K562 (cell line): ENCODE measurements at regions not wholly inside any gene's neighbourhood (a gene's known extent, or its start where the extent isn't known, plus 50 kb on each side); places are given as distances from the start of the nearest gene placed in this dataset.

Source experiments
- ATAC-seq: fragments of 200-7000 bp; cut with Tn5 transposase; 3 replicates; pipeline ENCODE4 v1.9.1; 2020; ENCODE audit warnings: moderate library complexity
- BruUV-seq: library from RNA; stranded (reverse); fragments of 400-500 nt; replicated peaks from 2 replicates; lab custom pipeline; 2021; lab: Mats Ljungman, UMichigan
- CTCF ChIA-PET: fragments of 300-600 bp; formaldehyde crosslinking; extraction: SDS; loops from one replicate; lab custom pipeline; 2021; ENCODE audit warnings: low intra/inter-chr PET ratio; lab: Yijun Ruan, JAX
- POLR2A ChIA-PET: fragments of 300-600, 350-650 bp; sonication (Branson Sonifier 250); formaldehyde crosslinking; extraction: SDS; loops from one replicate; lab custom pipeline; 2021; ENCODE audit warnings: antibody characterized with exemption, inconsistent platforms; lab: Yijun Ruan, JAX
- DNase-seq, 4 experiments: peaks; one replicate each; pipeline versions ENCODE4 v3.0.0 to v3.0.0-alpha.2; 2011 to 2018; ENCODE audit warnings: low spot score in 3 of 4, mixed read lengths in 3 of 4; ENCODE audit errors: extremely low read depth in 1 of 4
- FAIRE-seq: peaks from 2 replicates; lab custom pipeline; 2011; peaks lifted over from hg19 to GRCh38; lab: Jason Lieb, UNC
- H2AFZ ChIP-seq: 2 replicates; pipeline ENCODE4 v1.6.0; 2011; ENCODE audit warnings: low read depth, low read length, control low read depth, inconsistent platforms
- H3K27ac ChIP-seq: fragments of 200-600 bp; 3 replicates; pipeline ENCODE4 v1.8.0; 2011; ENCODE audit warnings: low read depth, mild to moderate bottlenecking, control low read depth, inconsistent platforms, low read length, moderate library complexity, mixed read lengths; ENCODE audit errors: extremely low read depth
- H3K27me3 ChIP-seq, 2 experiments: fragments of 300-600 bp in 1 of 2; 2 replicates in 1 of 2; 3 replicates in 1 of 2; pipeline versions ENCODE4 v1.6.0 to v1.8.0; 2011; ENCODE audit warnings: inconsistent platforms in 2 of 2, low read length in 2 of 2, mild to moderate bottlenecking in 1 of 2, mixed read lengths in 1 of 2, moderate library complexity in 1 of 2; ENCODE audit not compliant: control insufficient read depth in 2 of 2, insufficient read depth in 2 of 2
- H3K36me3 ChIP-seq: fragments of 300-600 bp; 3 replicates; pipeline ENCODE4 v1.8.0; 2011; ENCODE audit warnings: mild to moderate bottlenecking, low read length, inconsistent platforms; ENCODE audit not compliant: control insufficient read depth, insufficient read depth
- H3K4me1 ChIP-seq, 2 experiments: fragments of 200-600 bp in 1 of 2; replicated peaks in 1 of 2; 2 replicates in 1 of 2; 3 replicates in 1 of 2; pipeline versions ENCODE4 v1.5.1 to v1.8.0; 2011; ENCODE audit warnings: inconsistent platforms in 2 of 2, low read length in 2 of 2, mild to moderate bottlenecking in 1 of 2, mixed read lengths in 1 of 2, moderate library complexity in 1 of 2; ENCODE audit not compliant: control insufficient read depth in 2 of 2, insufficient read depth in 2 of 2
- H3K4me2 ChIP-seq: 2 replicates; pipeline ENCODE4 v1.6.1; 2011; ENCODE audit warnings: low read length, control low read depth, inconsistent platforms, mixed read lengths; ENCODE audit not compliant: insufficient read depth
- H3K4me3 ChIP-seq: fragments of 200-600 bp; sonication (generic), shearing (Covaris generic); 2 replicates; pipeline ENCODE4 v1.5.1; 2016; ENCODE audit warnings: control low read depth, inconsistent platforms
- H3K79me2 ChIP-seq: fragments of 200-600 bp; 3 replicates; pipeline ENCODE4 v1.8.0; 2011; ENCODE audit warnings: low read length, inconsistent platforms; ENCODE audit not compliant: control insufficient read depth, insufficient read depth
- H3K9ac ChIP-seq, 2 experiments: 2 replicates each; pipeline versions ENCODE4 v1.6.0 to v1.6.1; 2011; ENCODE audit warnings: low read depth in 2 of 2, low read length in 2 of 2, control low read depth in 1 of 2, inconsistent platforms in 1 of 2, mild to moderate bottlenecking in 1 of 2, mixed read lengths in 1 of 2; ENCODE audit not compliant: insufficient read depth in 1 of 2
- H3K9me1 ChIP-seq: one replicate; pipeline ENCODE4 v1.6.0; 2011; ENCODE audit warnings: inconsistent platforms, mild to moderate bottlenecking, low read length, moderate library complexity; ENCODE audit not compliant: control insufficient read depth, insufficient read depth
- H3K9me3 ChIP-seq: replicated peaks from 2 replicates; pipeline ENCODE4 v1.5.1; 2011; ENCODE audit warnings: low read depth, low read length, inconsistent platforms; ENCODE audit not compliant: control insufficient read depth, insufficient read depth
- H4K20me1 ChIP-seq: replicated peaks from 2 replicates; pipeline ENCODE4 v1.6.1; 2011; ENCODE audit warnings: low read length, inconsistent platforms, mixed read lengths; ENCODE audit not compliant: control insufficient read depth, insufficient read depth
- BCOR ChIP-seq: fragments of 450-650 bp; IDR thresholded peaks from 2 replicates; pipeline ENCODE4 v1.6.1; 2016
- GTF2E2 ChIP-seq: fragments of 200-800 bp; sonication (Bioruptor generic); IDR thresholded peaks from 2 replicates; pipeline ENCODE4 v1.6.1; 2016; ENCODE audit warnings: missing genetic modification characterization, missing compliant biosample characterization
- RNF2 ChIP-seq: sonication (generic); IDR thresholded peaks from 2 replicates; pipeline ENCODE4 v1.6.1; 2016
- ZBTB7A ChIP-seq: IDR thresholded peaks from 2 replicates; pipeline ENCODE4 v1.6.1; 2011; ENCODE audit warnings: low read depth, mild to moderate bottlenecking, low read length, moderate library complexity, borderline replicate concordance; ENCODE audit not compliant: control insufficient read depth
- ZNF449 ChIP-seq: fragments of 250-450 bp; sonication (Bioruptor Pico); IDR thresholded peaks from 2 replicates; pipeline ENCODE4 v1.8.0; 2022; ENCODE audit warnings: moderate library complexity, mild to moderate bottlenecking, inconsistent platforms
- ZNF764 ChIP-seq: fragments of 250-450 bp; sonication (Bioruptor Pico); IDR thresholded peaks from 2 replicates; pipeline ENCODE4 v1.4.0; 2020; ENCODE audit warnings: low read depth, mild to moderate bottlenecking, moderate library complexity
- WGBS: fragments of 100-300 bp; shearing (Covaris generic); methylation state at CpG from one replicate; pipeline ENCODE4 v1.1.6; 2016; ENCODE audit warnings: low coverage, mixed read lengths; ENCODE audit not compliant: insufficient coverage; ENCODE audit errors: missing lambda C conversion rate; 5-methylcytosine and 5-hydroxymethylcytosine counted together
- in situ Hi-C: fragments of 300-500 bp; cut with MboI; formaldehyde crosslinking; loops from 4 replicates; pipeline ENCODE4 v1.15.0; 2018; ENCODE audit warnings: inconsistent platforms, mixed read lengths
- intact Hi-C: fragments of 100-400 bp; cut with micrococcal nuclease; formaldehyde crosslinking; loops from 2 replicates; pipeline ENCODE4 v1.14.2; 2022

GRCh38 chr17:56087199-56087598, 66.1 kb upstream of the ANKFN1 start:
- Histone ChIP-seq H3K9ac (no peak overlapping the region), H3K9me3 (no peaks in the 10 kb centered on the region), H3K79me2 (no peaks in the 10 kb centered on the region), H3K36me3 (no peaks in the 10 kb centered on the region), H3K9me1 (no peaks in the 10 kb centered on the region), H3K27ac (no peak overlapping the region), H4K20me1 (no peaks in the 10 kb centered on the region), H3K4me1 (no peaks in the 10 kb centered on the region), H2AFZ (no peak overlapping the region), H3K27me3 (no peaks in the 10 kb centered on the region), H3K4me2 (no peak overlapping the region), H3K4me3 (no peak overlapping the region)
- ChIA-PET CTCF (no interaction called here), POLR2A (no interaction called here)
- DNase-seq (no peak), FAIRE-seq (no peak), ATAC-seq (no peak)
- BruUV-seq = no TSS peak
- 0% methylated on average over 3 of the region's 3 CpGs for WGBS
- intact Hi-C loops = no loop called here
- no peak for TF ChIP-seq GTF2E2
- no peak for TF ChIP-seq BCOR
- TF ChIP-seq ZBTB7A = no peak
- no peak for TF ChIP-seq ZNF764 (CRISPR knock-in tag)
- TF ChIP-seq ZNF449 = no peak
- TF ChIP-seq RNF2 = no peak
- in situ Hi-C loops = no loop called here
